NCI-H2029 treated with DMSO at 0.1 percent for 48 hours (cell line): ENCODE measurements at regions not wholly inside any gene's neighbourhood (a gene's known extent, or its start where the extent isn't known, plus 50 kb on each side); places are given as distances from the start of the nearest gene placed in this dataset.

Source experiments
- DNase-seq: peaks from one replicate; lab custom pipeline; 2025; lab: John Stamatoyannopoulos, UW

- DNase-seq = no peak
Measured at GRCh38 chr20:60694763-60695162, 557.3 kb upstream of the CDH4 start.

- no peak for DNase-seq
Measured at GRCh38 chr20:60695226-60696000, 556.6 kb upstream of the CDH4 start.

DNA sequence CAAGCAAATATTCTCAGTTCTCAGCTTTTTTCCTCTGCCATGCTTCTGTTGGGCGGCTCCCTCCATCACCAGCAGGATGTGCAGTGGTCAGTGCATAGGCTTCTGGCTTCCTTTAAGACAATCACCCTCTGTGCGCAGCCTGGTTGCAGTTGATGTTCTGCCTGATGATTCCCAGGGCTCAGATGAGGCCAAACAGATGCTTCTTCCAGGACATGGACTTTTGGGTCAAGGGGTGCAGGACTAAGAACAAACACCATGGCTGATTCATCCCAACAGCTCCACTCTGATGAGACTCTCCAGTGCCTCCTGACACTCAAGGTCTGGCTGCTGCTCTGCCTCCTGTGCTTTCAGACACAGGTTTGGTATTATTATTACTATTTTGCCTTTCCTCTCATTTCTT is 554.8 kb upstream of the CDH4 start:
- DNase-seq = no peak

- DNase-seq = no peak
Measured at GRCh38 chr20:60700728-60701127, 551.3 kb upstream of the CDH4 start.

DNA sequence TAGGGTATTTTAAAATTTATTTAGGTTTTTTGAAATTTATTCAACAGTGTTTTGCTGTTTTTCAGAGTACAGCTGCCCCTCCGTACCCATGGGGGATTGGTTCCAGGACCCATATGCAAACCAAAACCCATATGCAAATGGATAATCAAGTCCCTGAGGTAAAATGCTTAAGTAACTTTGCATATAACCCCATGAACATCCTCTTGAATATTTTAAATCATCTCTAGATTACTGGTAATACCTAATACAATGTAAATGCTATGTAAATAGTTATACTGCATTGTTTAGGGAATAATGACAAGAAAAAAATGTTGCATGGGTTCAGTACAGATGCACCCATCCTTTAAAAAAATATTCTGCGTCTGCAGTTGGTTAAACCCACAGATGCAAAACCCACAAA is 547.9 kb upstream of the CDH4 start:
- no peak for DNase-seq

GRCh38 chr20:60713396-60713795 is 538.7 kb upstream of the CDH4 start:
- DNase-seq = no peak

- DNase-seq = no peak
Measured at GRCh38 chr20:60715172-60715571, 536.9 kb upstream of the CDH4 start.

- peak; percentile 49 for DNase-seq
Measured at GRCh38 chr20:60718743-60719480, 533.1 kb upstream of the CDH4 start.

- no peak for DNase-seq
Measured at GRCh38 chr20:60725311-60725906, 526.7 kb upstream of the CDH4 start.

DNA sequence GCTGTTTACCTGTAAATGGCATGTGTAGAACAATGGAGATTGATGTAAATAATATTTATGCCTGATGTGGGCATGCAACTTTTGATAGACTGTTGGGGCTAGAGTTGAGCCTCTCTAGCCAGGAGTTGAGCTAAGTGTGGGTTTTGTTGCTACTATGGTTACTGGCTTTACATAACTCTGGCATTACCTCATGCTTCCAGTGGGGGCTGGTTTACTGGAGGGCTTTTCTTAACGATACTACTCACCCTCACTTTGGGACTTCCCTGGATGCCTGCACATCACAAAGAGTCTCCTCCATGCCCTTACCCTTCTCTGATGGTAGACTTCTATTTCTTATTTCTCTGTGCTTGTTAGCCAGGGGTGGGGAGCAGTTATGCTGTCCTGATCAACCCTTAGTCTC is 524.6 kb upstream of the CDH4 start:
- no peak for DNase-seq

- DNase-seq = no peak
Measured at GRCh38 chr20:60728705-60729104, 523.4 kb upstream of the CDH4 start.

DNA sequence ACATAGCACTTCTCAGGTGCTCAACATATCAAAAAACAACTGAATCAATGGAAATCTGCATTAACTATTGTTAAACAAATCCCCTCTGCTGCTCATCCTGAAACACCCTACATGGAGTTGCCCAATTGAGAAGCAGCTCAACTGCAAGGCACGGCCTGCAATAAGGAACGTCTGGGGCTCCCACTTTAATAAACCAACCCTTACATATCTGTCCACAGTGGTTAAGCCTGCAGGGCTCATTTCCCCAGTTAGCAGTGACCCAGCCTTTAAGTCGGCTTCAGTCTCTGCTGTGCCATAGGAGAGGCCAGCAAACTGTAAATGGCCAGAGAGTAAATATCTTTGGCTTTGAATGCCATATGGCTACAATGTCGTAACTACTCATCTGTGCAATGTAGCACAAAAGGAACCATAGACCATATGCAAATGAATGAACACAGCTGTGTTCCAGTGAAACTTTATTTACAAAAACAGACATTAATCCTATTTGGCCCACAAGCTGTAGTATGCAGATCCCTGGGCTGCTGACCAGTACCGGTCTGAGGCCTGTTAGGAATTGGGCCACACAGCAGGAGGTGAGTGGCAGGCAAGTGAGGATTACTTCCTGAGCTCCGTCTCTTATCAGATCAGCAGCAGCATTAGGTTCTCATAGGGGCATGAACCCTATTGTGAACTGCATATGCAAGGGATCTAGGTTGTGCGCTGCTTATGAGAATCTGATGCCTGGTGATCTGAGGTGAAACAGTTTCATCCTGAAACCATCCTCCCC is 522.7 kb upstream of the CDH4 start:
- DNase-seq = no peak

DNA sequence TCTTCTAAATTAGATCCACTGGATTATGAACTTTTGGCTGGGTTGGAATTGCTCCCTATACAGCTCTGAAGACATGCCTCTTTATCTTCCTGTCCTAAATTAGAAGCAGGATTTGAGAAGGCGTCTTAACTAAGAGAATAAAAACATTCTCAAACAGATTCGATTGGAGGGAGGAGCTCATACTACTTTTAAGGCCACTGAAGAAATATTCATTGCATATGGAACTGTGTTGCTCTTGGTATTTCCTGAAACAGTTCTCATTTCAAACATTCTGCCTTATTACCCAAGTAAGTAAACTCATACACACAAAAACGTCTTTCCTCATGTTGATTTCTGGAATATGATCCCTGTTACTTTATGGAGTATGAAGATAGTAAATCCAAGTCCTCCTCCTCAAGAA is 519.7 kb upstream of the CDH4 start:
- no peak for DNase-seq

- DNase-seq = no peak
Measured at GRCh38 chr20:60748086-60748485, 504.0 kb upstream of the CDH4 start.

DNA sequence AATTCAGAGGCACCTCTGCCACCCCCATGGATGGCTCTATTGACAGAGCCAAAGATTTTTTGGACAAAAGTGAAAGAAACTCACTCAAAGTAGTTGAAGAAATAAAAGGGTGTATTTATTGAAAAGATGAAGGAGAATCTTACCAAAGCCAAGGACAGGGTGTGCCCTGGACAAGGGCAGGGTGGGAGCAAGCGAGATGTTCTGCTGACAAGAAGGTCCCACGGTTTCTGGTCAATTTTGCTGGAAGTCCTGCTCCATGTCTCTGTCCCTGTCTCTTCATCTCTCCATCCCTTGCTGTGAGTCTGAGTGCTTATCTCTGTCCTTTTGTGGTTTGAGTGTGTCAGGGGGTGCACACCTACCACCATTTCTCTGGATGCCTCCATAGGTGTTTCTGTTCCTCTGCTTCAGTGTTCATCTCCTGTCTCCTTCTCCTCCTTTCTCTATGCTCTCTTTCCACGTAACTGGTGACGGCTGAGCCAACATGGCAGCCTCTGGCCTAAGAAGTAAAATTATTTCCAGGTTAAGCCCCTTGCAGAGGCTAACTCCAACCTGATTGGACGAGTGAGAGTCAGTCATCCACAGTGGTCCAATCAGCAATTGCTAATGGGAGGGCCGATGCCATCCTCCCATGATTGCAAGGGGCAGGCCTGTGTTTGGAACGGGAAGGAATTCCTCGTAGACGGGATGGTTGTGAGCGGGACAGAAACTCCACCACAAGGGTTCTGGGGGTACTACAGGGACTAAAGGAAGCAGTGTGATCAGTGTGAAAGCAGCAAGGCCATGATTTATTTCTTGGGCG is 502.1 kb upstream of the CDH4 start:
- no peak for DNase-seq

GRCh38 chr20:60750909-60751308 is 501.2 kb upstream of the CDH4 start:
- no peak for DNase-seq

DNA sequence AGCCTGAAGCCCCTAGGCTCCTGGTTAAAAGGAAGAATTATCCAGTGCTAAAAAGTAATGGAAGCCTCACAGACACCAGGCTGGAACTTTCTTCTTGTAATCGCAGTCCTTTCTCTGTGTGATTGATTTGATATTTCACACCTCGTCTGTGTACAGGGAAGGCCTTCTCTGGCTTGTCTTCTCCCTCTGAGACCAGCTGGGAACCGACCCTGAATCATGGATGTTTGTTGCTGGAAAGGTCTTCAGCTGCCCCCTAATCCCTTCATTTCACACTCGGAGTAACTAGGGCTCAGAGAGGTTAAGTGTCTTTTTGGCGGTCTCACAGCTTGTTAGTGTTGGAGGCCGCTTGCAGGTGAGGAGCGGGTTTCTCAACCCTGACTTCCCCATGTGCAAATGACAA is 500.2 kb upstream of the CDH4 start:
- no peak for DNase-seq

- DNase-seq = no peak
Measured at GRCh38 chr20:60752741-60753420, 499.2 kb upstream of the CDH4 start.

DNA sequence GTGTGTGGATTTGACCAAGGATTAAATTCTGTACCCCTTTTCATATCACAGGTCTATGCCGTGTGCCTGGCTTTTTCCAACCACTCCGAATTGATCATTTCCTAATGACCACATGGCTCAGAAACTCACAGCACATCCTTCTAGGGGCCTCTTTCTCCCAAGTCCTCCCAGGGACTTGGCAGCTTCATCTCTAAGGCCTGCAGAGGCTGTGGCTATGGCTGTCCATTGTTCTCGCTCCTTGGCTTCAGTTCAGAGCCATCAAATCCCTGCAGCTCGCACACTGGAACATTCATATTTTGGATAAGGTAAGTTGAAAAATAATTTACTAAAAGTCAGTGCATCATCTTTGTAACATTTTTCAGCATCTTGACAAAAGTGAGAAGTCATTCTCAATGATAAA is 497.2 kb upstream of the CDH4 start:
- DNase-seq = no peak

- DNase-seq = no peak
Measured at GRCh38 chr20:60759651-60760050, 492.4 kb upstream of the CDH4 start.
